ENCODE measurements at regions not wholly inside any gene's neighbourhood (a gene's known extent, or its start where the extent isn't known, plus 50 kb on each side); places are given as distances from the start of the nearest gene placed in this dataset.

GRCh38 chr4:123990310-123990870, 593.8 kb downstream of the SPRY1 start:
- DNase-seq (ENCODE audit: low read depth): no peak

- DNase-seq (ENCODE audit: low read depth): no peak
Observed at GRCh38 chr4:123994917-123995316, 598.3 kb downstream of the SPRY1 start.

- DNase-seq (ENCODE audit: low read depth): no peak
Observed at GRCh38 chr4:123995936-123996335, 599.3 kb downstream of the SPRY1 start.

GRCh38 chr4:123996718-123997510, 600.3 kb downstream of the SPRY1 start:
- DNase-seq (ENCODE audit: low read depth): no peak

- DNase-seq (ENCODE audit: low read depth): no peak
Observed at GRCh38 chr4:123997776-123998449, 601.3 kb downstream of the SPRY1 start.

- DNase-seq (ENCODE audit: low read depth): no peak
Observed at GRCh38 chr4:124000233-124000632, 603.6 kb downstream of the SPRY1 start.

- DNase-seq (ENCODE audit: low read depth): no peak
Observed at GRCh38 chr4:124015766-124016165, 619.2 kb downstream of the SPRY1 start.

- no peak for DNase-seq (ENCODE audit: low read depth)
Observed at GRCh38 chr4:124017185-124017785, 620.7 kb downstream of the SPRY1 start.

- DNase-seq (ENCODE audit: low read depth): no peak
Observed at GRCh38 chr4:124018383-124019317, 622.1 kb downstream of the SPRY1 start.

GRCh38 chr4:124019749-124020549, 623.4 kb downstream of the SPRY1 start:
- DNase-seq (ENCODE audit: low read depth): no peak

- no peak for DNase-seq (ENCODE audit: low read depth)
Observed at GRCh38 chr4:124025000-124025399, 628.4 kb downstream of the SPRY1 start.

- no peak for DNase-seq (ENCODE audit: low read depth)
Observed at GRCh38 chr4:124025428-124025827, 628.8 kb downstream of the SPRY1 start.

- no peak for DNase-seq (ENCODE audit: low read depth)
Observed at GRCh38 chr4:124028182-124028581, 631.6 kb downstream of the SPRY1 start.

- no peak for DNase-seq (ENCODE audit: low read depth)
Observed at GRCh38 chr4:124030147-124030546, 633.6 kb downstream of the SPRY1 start.

GRCh38 chr4:124032035-124032434, 635.4 kb downstream of the SPRY1 start:
- no peak for DNase-seq (ENCODE audit: low read depth)

GRCh38 chr4:124035364-124036041, 638.9 kb downstream of the SPRY1 start:
- DNase-seq (ENCODE audit: low read depth): no peak

GRCh38 chr4:124037236-124037635, 640.6 kb downstream of the SPRY1 start:
- no peak for DNase-seq (ENCODE audit: low read depth)

- DNase-seq (ENCODE audit: low read depth): no peak
Observed at GRCh38 chr4:124044330-124044729, 647.7 kb downstream of the SPRY1 start.

GRCh38 chr4:124044867-124045266, 648.3 kb downstream of the SPRY1 start:
- DNase-seq (ENCODE audit: low read depth): no peak

GRCh38 chr4:124046190-124046589, 649.6 kb downstream of the SPRY1 start:
- no peak for DNase-seq (ENCODE audit: low read depth)
